ENCODE measurements at regions not wholly inside any gene's neighbourhood (a gene's known extent, or its start where the extent isn't known, plus 50 kb on each side); places are given as distances from the start of the nearest gene placed in this dataset.

GRCh38 chr12:127899971-127900370 is 367.0 kb upstream of the TMEM132C start:
- no peak for TF ChIP-seq CTCF (IDR thresholded peaks at IDR 0.05)
- no peak for TF ChIP-seq EZH2 (IDR thresholded peaks at IDR 0.05)
- no peak for TF ChIP-seq EZH2phosphoT487 (IDR thresholded peaks at IDR 0.05)
